ENCODE measurements at regions not wholly inside any gene's neighbourhood (a gene's known extent, or its start where the extent isn't known, plus 50 kb on each side); places are given as distances from the start of the nearest gene placed in this dataset.

GRCh38 chr2:193276988-193277387, 1082.3 kb upstream of the TMEFF2 start:
- Histone ChIP-seq H3K9me2 (replicated peaks; ENCODE audit: insufficient read depth, low read length) (no peaks in the 10 kb centered on the region), H3K9me3 (replicated peaks; ENCODE audit: insufficient read depth, low read length) (no peaks in the 10 kb centered on the region), H4K20me1 (ENCODE audit: insufficient read depth, low read length) (no peaks in the 10 kb centered on the region), H3K4me3 (ENCODE audit: low read length) (no peak overlapping the region), H3K79me2 (ENCODE audit: low read length) (no peaks in the 10 kb centered on the region), H3K4me1 (ENCODE audit: low read length) (no peaks in the 10 kb centered on the region), H3K9ac (ENCODE audit: low read length) (no peak overlapping the region), H3K27me3 (replicated peaks; ENCODE audit: insufficient read depth, low read length) (no peaks in the 10 kb centered on the region), H3K27ac (ENCODE audit: low read length) (no peak overlapping the region), H3K4me2 (ENCODE audit: low read depth, low read length) (no peak overlapping the region), H3F3A (ENCODE audit: insufficient read depth, low read length) (no peaks in the 10 kb centered on the region), H3K36me3 (replicated peaks; ENCODE audit: insufficient read depth, low read length) (no peaks in the 10 kb centered on the region), H2AFZ (ENCODE audit: low read length) (no peak overlapping the region)
- TF ChIP-seq CTCF (IDR thresholded peaks at IDR 0.05; ENCODE audit: low read length), result no peak
- no peak for TF ChIP-seq EZH2phosphoT487 (IDR thresholded peaks at IDR 0.05; ENCODE audit: low read length)
- no peak for TF ChIP-seq EZH2 (optimal IDR thresholded peaks at IDR 0.05; ENCODE audit: low read depth, low read length)
- DNase-seq, result no peak

DNA sequence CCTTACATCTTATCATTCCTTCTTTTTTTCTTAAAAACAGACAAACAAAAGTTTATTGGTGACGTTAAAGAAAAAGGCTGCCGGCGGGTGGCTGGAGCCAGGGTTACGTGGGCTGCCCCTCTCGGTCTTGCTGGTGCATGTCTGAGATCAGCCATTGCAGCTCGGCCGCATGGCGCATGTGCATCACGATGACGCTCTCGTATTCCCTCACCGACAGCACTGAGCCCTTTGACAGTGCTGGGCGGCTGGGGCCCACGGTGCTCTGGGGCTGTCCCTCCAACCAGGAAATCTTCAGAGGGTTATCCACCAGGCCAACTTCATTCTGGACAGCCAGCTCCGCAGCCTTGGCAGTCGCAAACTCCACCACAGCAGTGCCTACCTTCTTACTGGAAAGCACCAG, 1081.8 kb upstream of the TMEFF2 start:
- H3K4me1 ChIP-seq (ENCODE audit: low read length), result no peaks in the 10 kb centered on the region
- H3K4me3 ChIP-seq (ENCODE audit: low read length), result no peak overlapping the region
- TF ChIP-seq EZH2phosphoT487 (IDR thresholded peaks at IDR 0.05; ENCODE audit: low read length), result no peak
- no peak for TF ChIP-seq EZH2 (optimal IDR thresholded peaks at IDR 0.05; ENCODE audit: low read depth, low read length)
- TF ChIP-seq CTCF (IDR thresholded peaks at IDR 0.05; ENCODE audit: low read length), result no peak
- H2AFZ ChIP-seq (ENCODE audit: low read length), result no peak overlapping the region
- H3K9me2 ChIP-seq (replicated peaks; ENCODE audit: insufficient read depth, low read length), result no peaks in the 10 kb centered on the region
- no peaks in the 10 kb centered on the region for H3K79me2 ChIP-seq (ENCODE audit: low read length)
- no peak overlapping the region for H3K9ac ChIP-seq (ENCODE audit: low read length)
- DNase-seq, result no peak
- H3K27ac ChIP-seq (ENCODE audit: low read length), result no peak overlapping the region
- no peaks in the 10 kb centered on the region for H3K9me3 ChIP-seq (replicated peaks; ENCODE audit: insufficient read depth, low read length)
- H3K4me2 ChIP-seq (ENCODE audit: low read depth, low read length), result no peak overlapping the region
- no peaks in the 10 kb centered on the region for H3F3A ChIP-seq (ENCODE audit: insufficient read depth, low read length)
- no peaks in the 10 kb centered on the region for H3K36me3 ChIP-seq (replicated peaks; ENCODE audit: insufficient read depth, low read length)
- H3K27me3 ChIP-seq (replicated peaks; ENCODE audit: insufficient read depth, low read length), result no peaks in the 10 kb centered on the region
- H4K20me1 ChIP-seq (ENCODE audit: insufficient read depth, low read length), result no peaks in the 10 kb centered on the region

DNA sequence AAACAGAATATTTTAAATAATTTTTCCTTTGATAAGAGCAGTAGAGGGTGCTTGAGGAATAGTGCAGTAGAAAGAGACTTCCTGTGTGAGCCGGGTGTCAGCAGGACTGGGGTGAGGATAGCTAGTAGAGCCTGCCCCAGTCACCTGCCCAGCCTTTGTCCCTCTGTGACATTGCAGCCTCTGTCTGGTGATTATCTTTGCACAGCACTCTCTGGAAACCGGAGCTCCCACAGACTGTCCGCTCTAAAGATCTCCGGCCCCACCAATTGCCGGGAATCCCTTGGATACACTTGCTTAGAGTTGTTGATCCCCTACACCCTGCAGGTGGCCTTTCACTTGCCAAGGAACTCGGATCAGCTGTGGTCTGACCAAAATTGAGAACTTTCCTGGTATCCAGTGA, 1081.3 kb upstream of the TMEFF2 start:
- no peaks in the 10 kb centered on the region for H3K79me2 ChIP-seq (ENCODE audit: low read length)
- H3K27ac ChIP-seq (ENCODE audit: low read length), result no peak overlapping the region
- no peaks in the 10 kb centered on the region for H3K9me3 ChIP-seq (replicated peaks; ENCODE audit: insufficient read depth, low read length)
- H3K9me2 ChIP-seq (replicated peaks; ENCODE audit: insufficient read depth, low read length), result no peaks in the 10 kb centered on the region
- H3K4me1 ChIP-seq (ENCODE audit: low read length), result no peaks in the 10 kb centered on the region
- no peaks in the 10 kb centered on the region for H3K27me3 ChIP-seq (replicated peaks; ENCODE audit: insufficient read depth, low read length)
- H2AFZ ChIP-seq (ENCODE audit: low read length), result no peak overlapping the region
- no peak for DNase-seq
- no peaks in the 10 kb centered on the region for H3F3A ChIP-seq (ENCODE audit: insufficient read depth, low read length)
- TF ChIP-seq EZH2 (optimal IDR thresholded peaks at IDR 0.05; ENCODE audit: low read depth, low read length) (no peak), CTCF (IDR thresholded peaks at IDR 0.05; ENCODE audit: low read length) (no peak), EZH2phosphoT487 (IDR thresholded peaks at IDR 0.05; ENCODE audit: low read length) (no peak)
- no peaks in the 10 kb centered on the region for H3K36me3 ChIP-seq (replicated peaks; ENCODE audit: insufficient read depth, low read length)
- H3K9ac ChIP-seq (ENCODE audit: low read length), result no peak overlapping the region
- no peaks in the 10 kb centered on the region for H4K20me1 ChIP-seq (ENCODE audit: insufficient read depth, low read length)
- H3K4me2 ChIP-seq (ENCODE audit: low read depth, low read length), result no peak overlapping the region
- H3K4me3 ChIP-seq (ENCODE audit: low read length), result no peak overlapping the region
